ENCODE measurements at regions not wholly inside any gene's neighbourhood (a gene's known extent, or its start where the extent isn't known, plus 50 kb on each side); places are given as distances from the start of the nearest gene placed in this dataset.

DNA sequence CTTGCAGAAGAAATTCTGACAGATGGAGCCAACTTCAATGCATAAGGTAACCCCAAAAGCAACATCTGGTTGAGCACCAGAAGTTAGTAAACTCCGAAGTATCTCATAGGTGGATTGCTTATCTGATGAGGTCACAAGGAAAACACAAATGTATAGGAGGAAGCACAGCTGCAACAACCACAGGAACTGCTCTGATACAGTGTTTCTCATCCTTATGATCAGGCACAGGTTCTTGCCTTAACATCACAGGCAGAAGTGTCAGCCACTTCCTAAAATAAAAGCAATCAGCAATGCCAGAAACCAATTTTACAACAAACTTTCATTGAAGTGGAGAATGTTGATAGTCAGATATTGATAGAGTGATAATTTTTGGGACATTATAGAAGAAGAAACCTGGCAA, 530.3 kb upstream of the FAT3 start:
- TF ChIP-seq, protein P1, sequence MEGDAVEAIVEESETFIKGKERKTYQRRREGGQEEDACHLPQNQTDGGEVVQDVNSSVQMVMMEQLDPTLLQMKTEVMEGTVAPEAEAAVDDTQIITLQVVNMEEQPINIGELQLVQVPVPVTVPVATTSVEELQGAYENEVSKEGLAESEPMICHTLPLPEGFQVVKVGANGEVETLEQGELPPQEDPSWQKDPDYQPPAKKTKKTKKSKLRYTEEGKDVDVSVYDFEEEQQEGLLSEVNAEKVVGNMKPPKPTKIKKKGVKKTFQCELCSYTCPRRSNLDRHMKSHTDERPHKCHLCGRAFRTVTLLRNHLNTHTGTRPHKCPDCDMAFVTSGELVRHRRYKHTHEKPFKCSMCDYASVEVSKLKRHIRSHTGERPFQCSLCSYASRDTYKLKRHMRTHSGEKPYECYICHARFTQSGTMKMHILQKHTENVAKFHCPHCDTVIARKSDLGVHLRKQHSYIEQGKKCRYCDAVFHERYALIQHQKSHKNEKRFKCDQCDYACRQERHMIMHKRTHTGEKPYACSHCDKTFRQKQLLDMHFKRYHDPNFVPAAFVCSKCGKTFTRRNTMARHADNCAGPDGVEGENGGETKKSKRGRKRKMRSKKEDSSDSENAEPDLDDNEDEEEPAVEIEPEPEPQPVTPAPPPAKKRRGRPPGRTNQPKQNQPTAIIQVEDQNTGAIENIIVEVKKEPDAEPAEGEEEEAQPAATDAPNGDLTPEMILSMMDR (conservative IDR thresholded peaks at IDR 0.05; ENCODE audit: low read depth, low read length): no peak
- no peak for TF ChIP-seq POLR2A (IDR thresholded peaks at IDR 0.05; ENCODE audit: low read depth, low read length)
- TF ChIP-seq MXI1 (IDR thresholded peaks at IDR 0.05; ENCODE audit: borderline replicate concordance, low read depth, low read length): no peak
- no peak for TF ChIP-seq CEBPB (IDR thresholded peaks at IDR 0.05; ENCODE audit: low read depth, low read length)
- TF ChIP-seq NFE2L2 (IDR thresholded peaks at IDR 0.05; ENCODE audit: low read depth, low read length): no peak
- TF ChIP-seq CHD1 (IDR thresholded peaks at IDR 0.05; ENCODE audit: low read depth, low read length): no peak
- no peak for TF ChIP-seq FOS (IDR thresholded peaks at IDR 0.05; ENCODE audit: low read depth, low read length)
- TF ChIP-seq, protein P2, sequence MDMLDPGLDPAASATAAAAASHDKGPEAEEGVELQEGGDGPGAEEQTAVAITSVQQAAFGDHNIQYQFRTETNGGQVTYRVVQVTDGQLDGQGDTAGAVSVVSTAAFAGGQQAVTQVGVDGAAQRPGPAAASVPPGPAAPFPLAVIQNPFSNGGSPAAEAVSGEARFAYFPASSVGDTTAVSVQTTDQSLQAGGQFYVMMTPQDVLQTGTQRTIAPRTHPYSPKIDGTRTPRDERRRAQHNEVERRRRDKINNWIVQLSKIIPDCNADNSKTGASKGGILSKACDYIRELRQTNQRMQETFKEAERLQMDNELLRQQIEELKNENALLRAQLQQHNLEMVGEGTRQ (IDR thresholded peaks at IDR 0.05; ENCODE audit: low read depth, low read length): no peak
- no peak for TF ChIP-seq MAZ (IDR thresholded peaks at IDR 0.05; ENCODE audit: borderline replicate concordance, low read depth, low read length)
- TF ChIP-seq RCOR1 (IDR thresholded peaks at IDR 0.05; ENCODE audit: insufficient replicate concordance, low read length): no peak
- TF ChIP-seq MAFK (IDR thresholded peaks at IDR 0.05; ENCODE audit: low read depth, low read length): no peak

All from IMR-90 (cell line).